ENCODE measurements at regions not wholly inside any gene's neighbourhood (a gene's known extent, or its start where the extent isn't known, plus 50 kb on each side); places are given as distances from the start of the nearest gene placed in this dataset.

GRCh38 chr2:228257379-228257778, 75.9 kb upstream of the SPHKAP start:
- H3K4me1 ChIP-seq = no peaks in the 10 kb centered on the region
- H3K27me3 ChIP-seq = no peaks in the 10 kb centered on the region
- intact Hi-C loops (cut with DNase I) = no loop called here
- no peaks in the 10 kb centered on the region for H3K9me3 ChIP-seq
- H3K27ac ChIP-seq (replicated peaks in 1 of 4) = no peak overlapping the region
- no peak for TF ChIP-seq POLR2AphosphoS5 (IDR thresholded peaks at IDR 0.05)
- no peak overlapping the region for H3K4me3 ChIP-seq
- H3K36me3 ChIP-seq = no peaks in the 10 kb centered on the region
- DNase-seq (ENCODE audit: extremely low spot score) = no peak

- WGBS = 83% methylated on average over 1 of the region's 2 CpGs
- no peaks in the 10 kb centered on the region for H3K4me1 ChIP-seq
- H3K9me3 ChIP-seq = no peaks in the 10 kb centered on the region
- no peaks in the 10 kb centered on the region for H3K36me3 ChIP-seq
- intact Hi-C loops (cut with DNase I) = no loop called here
- no peak overlapping the region for H3K27ac ChIP-seq (replicated peaks in 1 of 4)
- H3K27me3 ChIP-seq = no peaks in the 10 kb centered on the region
- DNase-seq (ENCODE audit: extremely low spot score) = no peak
- TF ChIP-seq POLR2AphosphoS5 (IDR thresholded peaks at IDR 0.05) (no peak), CTCF (IDR thresholded peaks at IDR 0.05) (no peak), EP300 (IDR thresholded peaks at IDR 0.05) (no peak), POLR2A (IDR thresholded peaks at IDR 0.05; ENCODE audit: low read depth) (no peak)
- no peak overlapping the region for H3K4me3 ChIP-seq
Observed at GRCh38 chr2:228253752-228254151, 72.3 kb upstream of the SPHKAP start.

GRCh38 chr2:228247335-228247734, 65.8 kb upstream of the SPHKAP start:
- TF ChIP-seq POLR2AphosphoS5 (IDR thresholded peaks at IDR 0.05) = no peak
- no peak for TF ChIP-seq EP300 (IDR thresholded peaks at IDR 0.05)
- TF ChIP-seq POLR2A (IDR thresholded peaks at IDR 0.05; ENCODE audit: low read depth) = no peak
- TF ChIP-seq CTCF (IDR thresholded peaks at IDR 0.05) = no peak
- Histone ChIP-seq H3K27ac (replicated peaks in 1 of 4) (no peak overlapping the region), H3K4me1 (no peaks in the 10 kb centered on the region), H3K27me3 (no peaks in the 10 kb centered on the region), H3K36me3 (no peaks in the 10 kb centered on the region), H3K9me3 (no peaks in the 10 kb centered on the region), H3K4me3 (no peak overlapping the region)
- WGBS = 92% methylated on average over 2 of the region's 2 CpGs
- no peak for DNase-seq (ENCODE audit: extremely low spot score)
- intact Hi-C loops (cut with DNase I) = no loop called here

GRCh38 chr2:228245601-228246000, 64.1 kb upstream of the SPHKAP start:
- TF ChIP-seq POLR2A (IDR thresholded peaks at IDR 0.05; ENCODE audit: low read depth) (no peak), CTCF (IDR thresholded peaks at IDR 0.05) (no peak), EP300 (IDR thresholded peaks at IDR 0.05) (no peak)
- WGBS = 78% methylated on average over 4 of the region's 4 CpGs
- H3K36me3 ChIP-seq = no peaks in the 10 kb centered on the region
- H3K27ac ChIP-seq (replicated peaks in 1 of 4) = no peak overlapping the region
- DNase-seq (ENCODE audit: extremely low spot score) = no peak
- intact Hi-C loops (cut with DNase I) = no loop called here
- no peaks in the 10 kb centered on the region for H3K27me3 ChIP-seq
- no peak overlapping the region for H3K4me3 ChIP-seq
- H3K4me1 ChIP-seq = no peaks in the 10 kb centered on the region
- H3K9me3 ChIP-seq = no peaks in the 10 kb centered on the region

GRCh38 chr2:228242591-228242990, 61.1 kb upstream of the SPHKAP start:
- Histone ChIP-seq H3K9me3 (no peaks in the 10 kb centered on the region), H3K27me3 (no peaks in the 10 kb centered on the region), H3K4me3 (no peak overlapping the region), H3K36me3 (no peaks in the 10 kb centered on the region), H3K4me1 (no peaks in the 10 kb centered on the region), H3K27ac (replicated peaks in 1 of 4) (no peak overlapping the region)
- DNase-seq (ENCODE audit: extremely low spot score) = no peak
- TF ChIP-seq POLR2AphosphoS5 (IDR thresholded peaks at IDR 0.05) (no peak), EP300 (IDR thresholded peaks at IDR 0.05) (no peak), POLR2A (IDR thresholded peaks at IDR 0.05; ENCODE audit: low read depth) (no peak), CTCF (IDR thresholded peaks at IDR 0.05) (no peak)
- intact Hi-C loops (cut with DNase I) = no loop called here
- WGBS = 100% methylated on average over 1 of the region's 1 CpG
